ENCODE measurements at regions not wholly inside any gene's neighbourhood (a gene's known extent, or its start where the extent isn't known, plus 50 kb on each side); places are given as distances from the start of the nearest gene placed in this dataset.
A peak's percentile ranks its signal among the peaks of the same experiment; 100 is the strongest.
"Not testable (repeated sequence)": the region's sequence is repeated elsewhere in the genome, so short reads cannot be mapped to it uniquely, and the experiment has no call there.

DNA sequence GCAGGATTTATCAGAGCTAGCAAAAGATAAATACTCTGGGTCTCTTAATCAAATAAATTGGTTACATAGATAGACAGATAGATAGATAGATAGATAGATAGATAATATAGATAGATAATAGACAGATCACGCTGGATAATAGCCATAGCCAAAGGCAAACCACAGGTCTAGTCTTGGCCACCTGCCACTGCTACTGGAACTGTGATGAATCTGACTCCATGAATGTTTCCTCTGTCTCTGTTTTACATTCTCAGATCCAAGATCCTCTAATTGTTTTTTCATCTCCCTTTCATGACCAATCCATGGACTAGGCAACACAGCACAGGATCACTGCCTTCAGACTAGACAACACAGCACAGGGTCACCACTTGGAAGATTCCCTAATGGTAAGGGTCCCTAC is 444.7 kb upstream of the NFIA start:
- DNase-seq, result no peak

GRCh38 chr1:60636946-60637345 is 445.4 kb upstream of the NFIA start:
- no peak for DNase-seq

GRCh38 chr1:60634106-60634505 is 448.3 kb upstream of the NFIA start:
- no peak for DNase-seq

DNA sequence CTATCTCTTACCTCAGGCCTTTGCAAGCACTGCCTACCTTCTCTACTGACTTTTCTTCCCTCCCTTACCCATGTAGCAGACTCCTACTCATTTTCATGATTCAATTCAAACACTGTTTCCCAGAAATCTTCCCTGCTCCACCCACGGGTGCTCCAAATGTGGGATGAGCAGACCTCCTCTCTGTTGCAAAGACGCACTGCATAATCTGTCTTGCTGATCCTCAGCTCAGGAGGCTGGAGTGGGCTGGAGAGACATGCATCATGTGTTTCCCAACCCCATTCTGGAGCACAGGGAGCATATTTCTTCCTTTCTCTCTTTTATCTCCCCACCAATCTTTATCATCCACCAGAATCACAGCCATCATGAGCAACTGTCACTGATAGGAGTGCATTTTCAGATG is 459.9 kb upstream of the NFIA start:
- peak in 1 of 3 experiments; percentile 51 for DNase-seq

DNA sequence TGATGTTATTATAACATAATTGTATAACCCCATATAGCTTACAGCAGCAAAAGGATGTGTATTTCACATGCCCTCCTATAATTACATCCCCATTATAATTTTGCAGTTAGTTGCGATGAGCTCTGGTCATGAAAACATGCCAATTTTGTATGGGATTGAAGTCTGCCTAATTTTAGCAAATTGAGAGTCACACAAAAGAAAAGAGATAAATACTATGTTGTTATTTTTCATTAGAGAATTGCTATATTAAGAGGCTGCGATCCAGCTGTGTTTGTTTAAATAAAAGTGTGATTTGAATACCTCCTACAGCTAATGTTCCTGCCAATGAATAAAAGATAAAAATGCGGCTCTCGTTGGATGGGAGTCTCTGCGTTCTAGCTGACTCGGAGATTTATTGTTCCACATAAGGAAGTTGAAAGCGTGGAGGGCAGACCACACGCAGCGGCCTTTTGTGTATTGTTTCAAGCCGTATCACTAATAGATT is 461.0 kb upstream of the NFIA start:
- DNase-seq, result peak; percentile 60 to 99 (median 90)

DNA sequence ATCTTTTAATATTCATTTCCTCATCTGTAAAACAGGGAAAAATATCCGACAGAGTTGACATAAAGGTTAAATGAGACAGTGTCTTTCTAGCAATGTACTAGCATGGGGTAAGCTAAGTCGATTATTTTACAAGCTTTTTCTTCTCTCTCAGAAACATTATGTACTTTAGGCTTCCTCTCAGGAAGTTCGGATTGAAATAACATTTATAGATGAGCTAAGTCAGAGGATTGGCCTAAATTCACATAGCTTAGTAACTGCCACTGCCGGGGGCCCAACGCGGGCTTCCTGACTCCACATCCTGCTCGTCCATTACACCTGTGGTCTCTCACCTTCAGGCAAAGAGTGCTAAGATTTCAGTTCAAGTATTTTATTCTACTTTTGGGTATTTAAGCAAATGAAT is 462.3 kb upstream of the NFIA start:
- DNase-seq, result peak in 1 of 3 experiments; percentile 28

DNA sequence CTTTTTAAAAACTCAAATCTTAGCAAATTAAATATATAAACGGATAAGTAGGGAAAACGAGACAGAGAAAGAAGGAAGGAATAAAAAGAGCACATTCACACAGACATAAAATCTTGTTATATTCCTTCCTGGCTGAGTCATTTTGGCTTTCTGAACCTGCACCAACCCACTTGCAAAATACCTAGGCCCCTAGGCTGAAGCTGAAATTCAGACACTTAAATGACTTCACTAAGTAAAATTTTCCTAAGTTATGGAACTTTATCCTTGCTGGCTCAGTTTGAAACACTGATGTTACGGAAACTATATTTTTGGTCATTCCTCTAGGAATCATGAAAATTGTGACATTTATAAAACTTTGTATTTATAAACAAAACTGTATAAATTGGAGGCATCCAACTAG is 462.8 kb upstream of the NFIA start:
- peak in 1 of 3 experiments; percentile 7 for DNase-seq

- no peak for DNase-seq
Observed at GRCh38 chr1:60615666-60616065, 466.7 kb upstream of the NFIA start.

DNA sequence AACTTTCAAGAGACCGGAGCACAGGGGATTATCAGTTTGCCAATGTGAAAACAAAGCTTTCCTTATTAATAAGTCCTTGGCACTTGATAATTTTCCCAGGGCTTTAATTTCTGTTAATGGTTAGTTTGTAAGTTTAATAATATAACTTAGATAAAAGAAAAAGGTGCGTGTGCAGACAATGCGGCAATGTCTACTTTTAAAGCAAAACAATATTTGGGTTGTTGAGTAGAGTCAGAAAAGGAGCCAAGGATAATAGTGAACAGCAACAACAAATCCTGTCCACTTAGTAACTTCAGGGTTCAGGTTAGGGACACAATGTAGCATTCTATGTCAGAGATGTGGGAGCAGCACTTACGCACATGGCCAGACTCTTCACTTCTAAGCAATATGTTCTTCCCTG is 469.6 kb upstream of the NFIA start:
- DNase-seq, result no peak

- DNase-seq, result not testable (repeated sequence)
Observed at GRCh38 chr1:60606921-60607320, 475.4 kb upstream of the NFIA start.

DNA sequence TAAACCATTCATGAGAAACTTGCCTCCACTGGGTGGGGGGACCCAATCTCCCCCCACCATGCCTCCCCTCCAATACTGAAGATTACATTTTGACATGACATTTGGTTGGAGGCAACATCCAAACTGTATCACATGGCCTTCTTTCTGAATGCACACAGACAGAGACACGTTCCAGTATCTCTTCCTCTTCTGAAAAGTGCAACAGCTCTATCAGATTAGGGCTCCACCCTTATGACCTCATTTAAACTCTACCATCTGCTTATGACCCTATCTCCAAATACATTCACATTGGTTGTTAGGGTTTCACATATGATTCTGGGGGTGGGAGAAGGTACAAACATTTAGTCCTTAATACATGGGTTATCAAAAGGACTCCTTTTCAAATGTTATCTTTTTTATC is 481.8 kb upstream of the NFIA start:
- no peak for DNase-seq

GRCh38 chr1:60599574-60599973 is 482.8 kb upstream of the NFIA start:
- no peak for DNase-seq

DNA sequence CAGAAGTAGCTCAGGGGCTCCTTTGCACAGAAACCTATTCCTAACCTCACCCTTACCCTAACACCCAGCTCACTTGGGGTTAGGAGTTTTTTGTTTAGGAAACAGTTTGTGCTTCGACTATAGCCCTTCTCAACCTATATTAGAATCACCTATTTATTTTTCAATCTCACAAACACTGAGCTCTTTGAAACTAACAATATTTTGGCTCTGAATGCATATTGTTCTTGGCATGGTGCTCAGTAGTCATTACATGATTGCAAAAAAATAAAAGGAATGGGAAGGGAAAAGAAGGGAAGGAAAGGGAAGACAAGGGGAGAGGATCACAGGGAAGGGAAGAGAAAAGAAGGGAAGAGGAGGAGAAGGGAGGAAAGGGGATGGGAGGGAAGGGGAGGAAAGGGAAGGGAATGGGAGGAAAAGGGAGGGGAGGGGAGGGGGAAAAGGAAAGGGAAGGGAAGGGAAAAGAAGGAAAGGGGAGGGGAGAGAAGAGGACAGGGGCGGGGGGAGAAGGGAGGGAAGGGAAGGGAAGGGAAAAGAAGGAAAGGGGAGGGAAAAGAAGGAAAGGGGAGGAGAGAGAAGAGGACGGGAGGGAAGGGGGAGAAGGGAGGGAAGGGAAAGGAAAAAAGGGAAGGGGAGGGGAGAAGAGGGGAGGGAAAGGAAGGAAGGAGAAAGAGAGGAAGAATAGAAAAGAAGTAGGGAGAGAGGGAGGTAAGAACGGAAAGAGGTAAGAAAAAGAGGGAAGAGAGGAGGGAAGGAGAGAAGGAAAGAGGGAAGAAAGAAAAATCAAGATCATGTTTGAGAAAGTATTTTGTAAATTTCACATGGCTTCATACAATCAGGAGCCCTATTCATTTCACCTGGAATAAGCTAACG is 484.1 kb upstream of the NFIA start:
- DNase-seq, result no peak

DNA sequence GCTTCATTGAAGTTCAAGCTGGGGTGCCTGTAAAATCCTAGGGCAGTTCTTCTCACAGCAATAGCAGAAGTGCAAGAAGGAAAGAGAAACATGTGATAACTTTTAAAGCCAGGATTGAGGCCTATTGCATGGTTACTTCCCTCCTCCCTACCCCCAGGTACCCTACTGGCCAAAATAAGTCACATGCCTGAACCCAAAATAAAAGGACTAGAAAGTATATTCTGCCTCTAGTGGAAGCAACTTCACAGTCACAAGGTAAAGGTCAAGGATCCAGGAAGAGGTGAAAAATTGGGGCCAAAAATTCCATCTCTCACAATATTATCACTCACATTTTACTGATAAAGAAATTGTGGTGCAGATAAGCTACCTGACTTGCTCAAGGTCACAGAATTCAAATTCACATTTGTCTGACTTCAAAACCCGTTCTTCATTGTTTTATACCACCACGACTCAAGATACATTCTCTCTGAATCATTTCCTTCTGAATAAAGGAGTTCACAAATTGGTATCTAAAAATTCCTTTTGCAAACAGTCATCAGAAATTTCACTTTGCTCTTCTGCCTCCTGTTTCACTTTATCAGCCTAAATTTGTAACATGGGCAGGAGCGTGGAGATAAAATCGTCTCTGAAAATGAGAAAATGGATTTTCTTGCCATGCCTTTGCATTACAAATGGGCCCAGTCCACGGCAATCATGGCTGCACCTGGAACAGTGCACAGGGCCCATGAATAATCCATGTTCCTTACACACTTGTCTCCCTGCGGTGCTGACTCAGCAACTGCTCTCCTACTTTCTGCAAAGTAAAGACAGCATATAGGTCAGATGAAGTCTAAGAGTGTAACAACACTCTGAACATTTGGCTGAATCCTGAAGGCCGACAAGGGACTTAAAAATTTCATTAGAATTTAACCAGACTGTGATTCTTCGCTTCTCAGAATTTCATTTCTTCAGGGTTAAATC is 485.3 kb upstream of the NFIA start:
- DNase-seq, result no peak

DNA sequence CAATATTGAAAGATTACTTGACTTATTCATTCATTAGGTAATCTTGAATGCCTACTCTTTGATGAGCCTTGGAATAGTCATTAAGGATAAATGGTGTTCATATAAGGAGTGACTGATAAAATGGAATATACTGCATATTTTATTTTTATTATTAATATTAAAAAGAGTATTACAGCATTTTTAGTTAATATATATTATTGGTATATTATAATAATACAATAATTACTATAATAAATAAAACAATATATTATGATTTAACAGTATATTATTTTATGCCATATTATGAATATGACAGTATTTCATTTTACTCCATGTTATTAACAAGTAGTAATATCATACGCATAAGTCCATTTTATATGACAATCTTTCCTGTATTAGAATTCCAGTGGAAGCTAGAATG is 490.8 kb upstream of the NFIA start:
- no peak for DNase-seq

GRCh38 chr1:60589916-60590315 is 492.4 kb upstream of the NFIA start:
- DNase-seq, result no peak

- DNase-seq, result no peak
Observed at GRCh38 chr1:60589046-60589748, 493.2 kb upstream of the NFIA start.

- no peak for DNase-seq
Observed at GRCh38 chr1:60584371-60584770, 498.0 kb upstream of the NFIA start.

DNA sequence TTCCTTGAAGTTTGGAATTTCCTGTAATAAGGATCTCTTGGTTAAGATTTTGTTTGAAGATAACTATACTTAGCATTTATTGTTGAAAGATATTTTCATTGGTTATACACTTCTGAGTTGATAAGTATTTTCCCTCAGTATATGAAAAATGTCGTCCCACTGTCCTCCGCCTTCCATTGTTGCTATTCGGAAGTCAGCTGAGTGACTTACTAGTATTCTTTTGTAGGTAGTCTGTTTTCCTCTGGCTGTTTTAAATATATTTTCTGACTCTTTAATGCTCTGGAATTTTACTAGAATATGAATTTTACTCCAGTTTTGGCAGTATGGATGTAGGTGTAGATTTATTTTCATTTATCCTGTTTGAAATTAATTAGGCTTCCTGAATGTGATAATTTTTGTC is 498.7 kb upstream of the NFIA start:
- DNase-seq, result no peak

DNA sequence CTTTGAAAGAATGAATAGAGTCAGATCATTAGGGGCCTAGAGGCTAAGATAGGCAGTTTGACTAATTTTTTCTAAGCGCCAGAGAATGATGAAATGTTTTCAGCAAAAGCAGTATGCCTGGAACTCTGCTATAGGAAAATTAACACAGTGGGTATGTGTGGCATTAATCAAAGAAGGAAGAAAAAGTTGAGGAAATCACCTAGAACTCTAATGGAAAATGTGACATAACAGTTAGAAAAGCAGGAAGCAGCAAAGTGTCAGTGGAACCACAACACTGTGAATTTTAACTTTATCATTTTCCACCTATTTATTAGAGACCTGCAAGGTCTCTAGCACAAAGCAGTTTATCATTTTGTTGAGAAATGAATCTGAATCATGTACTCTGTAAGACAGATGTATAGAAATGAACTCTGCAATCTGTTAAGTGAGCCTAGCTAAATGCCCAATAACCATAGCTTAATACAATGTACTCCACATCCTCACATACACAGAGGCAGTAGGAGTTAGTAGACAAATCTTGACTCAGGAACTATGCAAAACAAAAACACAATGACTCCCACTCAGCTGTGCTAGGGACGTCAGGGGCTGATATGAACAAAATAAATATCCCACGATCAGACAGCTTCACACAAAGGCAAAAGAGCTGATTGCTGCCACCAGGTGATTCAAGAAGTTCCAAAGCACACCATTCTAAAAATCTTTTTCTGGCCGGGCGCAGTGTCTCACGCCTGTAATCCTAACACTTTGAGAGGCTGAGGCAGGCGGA is 500.7 kb upstream of the NFIA start:
- DNase-seq, result no peak

DNA sequence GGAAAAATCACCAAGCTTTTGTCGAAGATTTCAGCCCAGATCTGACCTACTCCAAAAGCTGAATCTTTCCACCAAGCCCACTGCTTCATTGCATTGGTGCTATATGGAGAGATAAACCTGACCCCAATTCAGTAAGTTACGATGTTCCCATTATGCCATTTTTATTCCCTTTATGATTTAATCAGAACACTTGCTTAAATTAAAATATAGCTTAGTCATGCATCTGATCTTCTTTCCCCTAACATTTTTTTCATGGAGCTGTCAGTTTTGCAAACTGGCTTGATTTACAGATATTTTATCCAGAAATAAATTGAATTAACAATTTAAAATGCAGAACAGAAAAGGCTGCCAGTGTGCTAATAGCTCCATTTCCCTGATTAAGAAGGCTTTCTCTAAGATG is 503.5 kb upstream of the C1orf87 start:
- no peak for DNase-seq

DNA sequence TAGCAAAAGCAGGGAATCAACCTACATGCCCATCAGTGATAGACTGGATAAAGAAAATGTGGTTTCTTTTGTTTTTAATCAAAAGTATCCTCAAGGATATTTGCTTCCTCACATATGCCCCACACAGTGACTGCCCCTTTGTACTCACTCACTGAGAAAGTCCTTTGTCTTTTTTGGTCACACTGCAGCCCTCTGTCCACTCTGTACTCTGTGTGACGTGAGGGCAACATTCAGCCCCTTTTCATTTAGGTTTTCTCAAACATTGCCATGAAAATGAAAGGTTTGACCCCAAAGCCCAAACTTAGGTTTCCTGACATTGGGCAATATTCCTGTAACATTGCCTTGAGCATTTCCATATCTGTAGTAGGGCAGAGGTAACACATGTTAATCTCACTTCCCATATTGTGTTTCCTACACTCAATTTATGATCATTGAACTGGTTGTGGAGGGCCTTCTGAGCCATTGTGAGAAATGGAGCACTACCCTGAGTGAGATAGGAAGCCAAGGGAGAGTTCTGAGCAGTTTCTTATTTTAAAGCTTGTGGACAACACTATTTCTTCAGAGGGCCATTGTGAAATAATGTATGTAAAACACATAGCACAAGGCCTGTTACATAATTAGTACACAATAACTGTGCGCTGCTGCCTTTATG is 501.9 kb upstream of the C1orf87 start:
- no peak for DNase-seq

All from NCI-H1417 (cell line).